ENCODE measurements at regions not wholly inside any gene's neighbourhood (a gene's known extent, or its start where the extent isn't known, plus 50 kb on each side); places are given as distances from the start of the nearest gene placed in this dataset.
A peak's percentile ranks its signal among the peaks of the same experiment; 100 is the strongest.

DNA sequence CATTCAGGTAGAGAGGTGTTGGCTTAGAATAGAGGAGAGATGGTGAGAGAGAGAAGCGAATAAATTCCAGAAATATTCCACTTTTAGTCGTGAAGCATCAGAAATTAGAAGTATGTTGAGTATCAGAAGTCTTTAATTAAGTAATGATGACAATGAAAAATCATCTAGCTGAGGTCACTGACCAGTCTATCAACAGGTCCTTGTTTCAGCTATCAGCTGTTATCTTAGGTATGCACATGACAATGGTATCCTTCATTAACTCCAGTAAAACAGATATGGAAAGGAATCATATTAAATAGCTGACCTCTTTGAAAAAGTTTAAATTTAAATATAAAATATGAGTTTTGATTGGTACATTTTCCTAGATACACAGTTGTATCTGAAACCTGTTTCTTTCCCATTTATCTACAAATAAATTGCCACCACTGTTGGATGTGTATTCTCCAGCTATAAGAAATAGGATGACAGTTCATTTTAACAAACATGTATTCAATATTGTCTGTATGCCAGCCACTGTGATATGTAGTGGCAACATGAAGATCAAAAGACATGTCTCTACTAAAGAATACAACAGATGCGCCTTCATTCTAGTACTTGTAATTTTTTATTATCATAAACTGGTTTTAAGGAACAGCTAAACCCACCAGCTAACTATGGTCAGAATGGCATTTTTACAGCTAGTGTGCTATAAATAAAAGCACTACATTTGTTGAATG, 424.2 kb upstream of the DCN start:
- no peaks in the 10 kb centered on the region for H3K36me3 ChIP-seq
- H3K9me3 ChIP-seq, result no peaks in the 10 kb centered on the region
- no peak overlapping the region for H3K4me3 ChIP-seq
- H3K27me3 ChIP-seq, result no peaks in the 10 kb centered on the region
- DNase-seq, result no peak

DNA sequence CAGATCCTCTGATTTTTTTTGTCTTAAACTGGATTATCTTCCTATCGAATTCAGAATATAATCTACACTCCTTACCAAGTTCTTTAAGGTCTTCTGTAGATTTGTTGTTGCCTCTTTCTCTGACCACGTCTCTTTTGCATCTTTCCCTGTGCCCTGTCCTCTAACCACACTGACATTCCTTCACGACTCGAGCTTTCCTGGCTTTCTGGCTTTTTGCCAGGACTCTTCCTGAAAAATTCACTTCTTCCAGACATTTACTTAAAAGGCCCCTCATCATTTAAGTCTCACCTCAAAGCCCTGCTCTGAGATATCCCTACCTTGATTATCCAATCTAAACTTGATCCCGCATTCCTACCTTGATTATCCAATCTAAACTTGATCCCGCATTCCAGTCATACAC, 422.3 kb upstream of the DCN start:
- Histone ChIP-seq H3K4me3 (no peak overlapping the region), H3K27me3 (no peaks in the 10 kb centered on the region), H3K36me3 (no peaks in the 10 kb centered on the region), H3K9me3 (no peaks in the 10 kb centered on the region)
- no peak for DNase-seq

DNA sequence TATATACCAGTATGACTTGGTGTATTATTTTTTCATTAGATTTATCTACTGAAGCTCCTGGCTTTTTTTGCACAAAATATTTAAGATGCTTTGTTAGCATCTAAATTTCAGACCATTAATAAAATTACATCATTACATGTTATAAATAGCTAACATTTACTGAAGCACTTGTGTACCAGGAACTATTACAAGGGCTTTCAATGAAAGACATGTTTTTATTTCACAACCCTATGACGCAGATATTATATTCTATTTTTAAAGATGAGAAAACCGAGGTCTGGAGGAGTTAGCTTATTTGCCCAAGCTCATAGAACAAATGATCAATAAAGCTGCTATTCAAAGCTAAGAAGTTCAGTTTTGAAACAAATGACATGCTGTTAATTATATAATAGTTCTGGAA, 420.4 kb upstream of the DCN start:
- Histone ChIP-seq H3K9me3 (no peaks in the 10 kb centered on the region), H3K27me3 (no peaks in the 10 kb centered on the region)
- DNase-seq, result no peak

DNA sequence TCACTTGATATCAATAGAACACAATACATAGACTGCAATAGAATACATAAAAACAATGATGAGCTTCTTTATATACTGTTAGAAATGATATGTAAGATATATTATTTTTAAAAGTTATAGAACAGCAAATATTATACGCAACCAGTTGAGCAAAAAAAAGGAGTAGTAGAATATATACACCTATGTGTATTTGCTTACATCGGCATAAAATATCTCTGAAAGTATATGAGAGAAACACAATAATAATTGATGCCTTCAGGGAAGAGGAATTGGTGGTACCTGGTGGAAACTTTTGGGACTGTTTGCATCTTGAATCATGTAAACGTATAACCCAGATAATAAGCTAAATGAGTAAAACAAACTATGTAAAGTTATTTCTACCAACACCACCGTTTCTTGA, 418.4 kb upstream of the DCN start:
- Histone ChIP-seq H3K36me3 (no peaks in the 10 kb centered on the region), H3K9me3 (no peaks in the 10 kb centered on the region), H3K27me3 (no peaks in the 10 kb centered on the region), H3K4me3 (no peak overlapping the region)
- no peak for DNase-seq

More for the DNA sequence above, 420.4 kb upstream of the DCN start:
- Histone ChIP-seq H3K36me3 (no peaks in the 10 kb centered on the region), H3K4me3 (no peak overlapping the region)

DNA sequence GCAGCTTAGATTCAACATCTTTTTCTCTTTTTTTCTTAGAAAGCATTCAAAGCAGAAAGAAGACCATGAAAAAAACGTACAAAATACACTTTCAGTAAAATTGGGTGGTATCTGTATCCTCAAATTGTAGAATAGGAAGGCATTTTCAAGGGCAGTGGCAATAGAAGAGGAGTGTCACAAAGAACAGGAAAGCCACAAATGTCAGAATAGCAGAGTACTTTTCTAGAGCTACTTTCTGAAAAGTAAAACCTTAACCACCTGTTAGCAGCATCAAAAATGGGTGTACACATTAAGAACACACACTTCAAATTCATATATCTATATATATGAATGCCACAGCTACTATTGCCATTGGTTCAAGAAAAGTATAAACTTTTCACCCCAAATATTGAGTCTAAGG, 412.1 kb upstream of the DCN start:
- Histone ChIP-seq H3K9me3 (no peaks in the 10 kb centered on the region), H3K36me3 (no peaks in the 10 kb centered on the region), H3K4me3 (no peak overlapping the region), H3K27me3 (no peaks in the 10 kb centered on the region; the same call in 1 of the 2 replicates)
- DNase-seq, result no peak

DNA sequence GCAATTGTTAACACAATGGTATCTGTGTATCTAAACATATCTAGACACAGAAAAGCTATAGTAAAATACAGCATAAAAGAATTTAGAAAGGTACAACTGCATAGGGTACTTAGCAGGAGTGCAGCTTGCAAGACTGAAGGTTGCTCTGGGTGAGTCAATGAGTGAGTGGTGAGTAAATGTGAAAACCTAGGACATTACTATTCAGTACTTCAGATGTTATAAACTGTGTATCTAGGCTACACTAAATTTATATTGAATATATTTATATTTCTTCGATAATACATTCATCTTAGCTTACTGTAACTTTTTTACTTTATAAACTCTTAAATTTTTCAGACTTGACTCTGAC, 409.0 kb upstream of the DCN start:
- Histone ChIP-seq H3K27me3 (no peaks in the 10 kb centered on the region; the same call in 1 of the 2 replicates), H3K36me3 (no peaks in the 10 kb centered on the region), H3K9me3 (no peaks in the 10 kb centered on the region), H3K4me3 (no peak overlapping the region)
- DNase-seq, result no peak

DNA sequence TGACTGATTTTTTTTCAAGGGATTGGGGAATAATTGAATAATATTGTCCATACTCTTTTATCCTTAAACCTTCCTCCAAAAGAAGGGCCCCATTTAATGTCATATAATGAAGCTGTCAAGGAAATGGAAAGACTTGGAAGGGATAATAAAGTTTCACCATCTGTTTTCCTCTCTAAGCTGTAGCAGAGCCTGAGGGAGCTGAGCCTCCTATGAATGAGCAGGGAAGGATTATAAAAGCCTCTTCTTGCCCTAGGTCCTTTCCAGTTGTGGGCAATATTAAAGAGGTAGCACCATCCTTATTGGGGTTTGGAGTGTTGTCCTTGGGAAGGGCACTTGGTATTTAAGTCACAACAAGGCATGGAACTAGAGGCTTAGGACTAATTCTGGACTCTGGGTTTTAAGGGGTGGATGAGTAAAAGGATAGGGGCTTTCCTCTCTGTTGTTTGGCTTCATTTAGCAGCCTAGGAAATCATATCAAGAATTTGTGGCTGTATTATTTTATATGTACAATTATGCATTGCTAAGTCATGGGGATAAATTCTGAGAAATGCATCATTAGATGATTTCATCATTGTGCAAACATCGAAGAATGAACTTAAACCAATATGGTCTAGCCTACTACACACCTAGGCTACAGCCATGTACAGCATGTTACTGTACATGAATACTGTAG, 408.5 kb upstream of the DCN start:
- DNase-seq, result no peak
- H3K36me3 ChIP-seq, result no peaks in the 10 kb centered on the region
- no peak overlapping the region for H3K4me3 ChIP-seq
- H3K27me3 ChIP-seq, result no peaks in the 10 kb centered on the region; the same call in 1 of the 2 replicates
- H3K9me3 ChIP-seq, result no peaks in the 10 kb centered on the region

DNA sequence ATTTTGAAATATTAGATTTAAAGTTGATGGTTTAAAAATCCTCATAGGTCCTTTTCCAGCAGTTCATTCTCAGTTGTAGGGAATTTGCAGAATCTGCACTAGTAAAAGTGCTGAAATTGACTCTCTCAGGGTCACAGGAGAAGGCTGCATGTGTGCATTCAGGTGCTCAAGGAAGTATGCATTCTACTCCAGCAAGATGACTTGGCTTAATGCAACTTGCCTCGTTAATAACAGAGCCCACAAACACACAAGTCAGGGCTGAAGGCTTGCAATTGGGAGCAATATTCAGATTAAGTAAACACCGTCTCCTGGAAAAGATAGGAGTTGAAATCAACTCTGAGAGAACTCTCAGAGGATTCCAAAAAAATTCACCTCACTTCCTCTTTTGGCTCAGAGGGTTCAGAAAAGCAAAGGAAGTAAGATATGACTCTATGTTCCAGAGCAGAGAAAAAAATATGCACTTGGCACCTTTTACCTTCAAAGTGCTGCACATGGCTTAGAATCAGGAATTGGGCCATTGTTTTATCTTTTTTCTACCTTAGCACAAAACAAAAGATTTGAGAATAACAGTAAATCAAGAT, 406.3 kb upstream of the DCN start:
- Histone ChIP-seq H3K9me3 (no peaks in the 10 kb centered on the region), H3K4me3 (no peak overlapping the region), H3K36me3 (no peaks in the 10 kb centered on the region), H3K27me3 (no peaks in the 10 kb centered on the region; the same call in 1 of the 2 replicates)
- DNase-seq, result no peak

DNA sequence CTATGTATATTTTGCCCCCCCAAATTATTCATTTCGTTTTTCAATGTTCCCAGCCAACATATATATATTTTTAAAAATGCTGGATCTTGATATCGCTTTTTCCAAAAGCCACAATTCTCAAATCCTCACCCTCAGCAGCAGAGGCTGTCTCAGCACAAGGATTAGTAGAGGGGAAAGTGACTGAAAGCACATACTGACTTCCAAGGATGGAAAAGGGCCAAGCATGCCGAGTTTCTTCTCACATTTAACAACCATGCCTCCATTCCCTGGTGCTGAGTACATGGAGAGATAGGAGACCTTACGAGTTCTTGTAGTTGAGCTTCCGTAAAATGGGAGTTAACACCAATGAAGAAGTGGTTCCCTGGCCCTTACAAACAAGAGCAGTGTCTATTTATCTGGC, 403.4 kb upstream of the DCN start:
- H3K9me3 ChIP-seq, result no peaks in the 10 kb centered on the region
- DNase-seq, result no peak

DNA sequence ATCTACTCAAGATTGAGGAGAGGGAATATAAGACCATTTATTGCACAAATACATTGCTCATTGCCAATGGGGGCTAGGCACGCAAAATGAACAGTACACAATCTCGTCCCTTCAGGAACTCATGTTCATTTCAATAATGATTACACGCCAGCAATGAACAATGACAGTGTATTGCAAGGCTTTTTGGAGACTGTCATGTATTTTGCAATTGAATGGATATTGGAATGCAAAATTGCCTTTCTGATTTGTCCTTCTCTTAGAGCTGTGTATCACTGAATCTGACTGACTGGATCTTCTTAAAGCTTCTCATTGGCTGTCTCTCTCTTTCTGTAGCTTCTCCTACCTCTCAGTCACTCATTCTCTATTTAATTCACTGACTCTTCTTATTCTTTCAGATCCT, 400.2 kb upstream of the DCN start:
- no peaks in the 10 kb centered on the region for H3K9me3 ChIP-seq
- no peaks in the 10 kb centered on the region for H3K36me3 ChIP-seq
- DNase-seq, result no peak

More for the DNA sequence above, 403.4 kb upstream of the DCN start:
- Histone ChIP-seq H3K27me3 (no peaks in the 10 kb centered on the region), H3K36me3 (no peaks in the 10 kb centered on the region), H3K4me3 (no peak overlapping the region)

DNA sequence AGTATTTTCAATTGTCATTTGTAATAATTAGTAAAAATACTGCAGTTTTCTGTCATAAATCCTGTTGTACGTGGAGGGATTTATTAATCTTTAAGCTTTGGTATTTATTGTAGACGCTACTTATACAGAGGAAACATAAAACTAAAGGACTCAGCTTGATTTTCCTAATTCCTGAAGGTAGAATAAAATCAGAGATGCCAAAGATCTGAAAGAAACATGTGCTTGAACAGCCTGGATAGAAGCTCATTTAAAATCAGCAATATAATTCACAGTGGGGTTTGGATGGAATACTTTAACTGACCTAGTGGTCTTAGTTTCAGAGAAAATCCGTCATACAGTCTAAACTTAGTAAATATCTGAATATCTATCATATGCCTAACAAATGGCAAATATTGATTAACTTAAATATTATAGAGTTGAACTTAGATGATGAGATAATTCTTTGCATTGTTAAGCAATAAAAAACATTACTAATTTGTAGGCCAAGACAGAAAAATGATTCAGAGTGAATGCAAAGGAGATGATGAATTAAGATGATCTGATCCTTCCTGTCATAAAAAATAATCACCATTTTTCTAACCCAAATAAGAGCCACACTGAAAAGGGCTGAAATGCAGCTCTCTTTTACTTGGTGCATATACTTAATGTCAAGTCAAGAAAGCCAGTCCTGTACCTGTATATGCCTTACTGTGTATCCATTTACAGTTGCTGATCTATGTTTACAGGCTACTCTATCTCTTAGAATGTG, 397.1 kb upstream of the DCN start:
- Histone ChIP-seq H3K9me3 (no peaks in the 10 kb centered on the region), H3K36me3 (no peaks in the 10 kb centered on the region), H3K27me3 (no peaks in the 10 kb centered on the region), H3K4me3 (no peak overlapping the region)
- no peak for DNase-seq

More for the DNA sequence above, 400.2 kb upstream of the DCN start:
- no peak overlapping the region for H3K4me3 ChIP-seq
- no peaks in the 10 kb centered on the region for H3K27me3 ChIP-seq

DNA sequence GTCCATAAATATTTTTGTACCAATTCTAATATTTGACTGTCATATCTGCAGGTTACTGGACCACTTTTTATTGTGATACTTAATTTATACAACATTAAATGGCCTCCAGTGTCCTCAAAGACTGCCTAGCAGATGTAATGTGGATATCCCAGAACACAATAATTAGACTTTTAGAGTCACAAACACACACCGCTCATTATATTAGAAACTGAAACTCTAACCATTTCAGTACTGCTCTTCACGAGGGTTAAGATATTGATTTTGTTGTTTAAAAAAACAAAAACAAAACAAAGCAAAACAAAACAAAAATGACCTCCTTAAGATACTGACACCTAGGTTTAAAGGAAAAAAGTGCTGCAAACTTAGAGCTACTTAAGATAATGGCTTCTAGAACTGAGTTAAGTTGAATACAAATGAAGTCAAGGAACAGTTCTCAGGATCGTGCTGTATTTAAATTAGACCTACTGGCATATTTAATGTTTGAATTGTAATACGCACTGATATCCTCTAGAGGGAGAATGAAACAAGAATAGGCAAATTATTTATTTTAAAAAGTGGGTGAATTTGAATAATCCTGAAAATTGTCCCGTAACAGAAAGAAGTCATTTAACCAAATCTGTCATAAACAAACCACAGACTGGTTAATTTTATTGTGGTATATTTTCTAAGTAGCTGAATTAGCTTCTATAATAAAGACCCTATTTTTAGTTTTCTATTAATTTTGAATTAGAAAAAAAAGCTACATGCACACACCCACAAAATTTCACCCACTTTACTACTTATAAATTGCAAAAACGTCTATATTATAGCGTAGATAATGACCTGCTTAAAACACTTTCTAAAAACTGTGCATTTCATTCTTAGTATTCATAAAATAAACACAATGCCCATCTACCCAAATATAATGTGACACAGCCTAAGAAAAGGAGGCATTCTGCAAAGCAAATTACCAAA, 395.2 kb upstream of the DCN start:
- no peak for DNase-seq
- no peaks in the 10 kb centered on the region for H3K9me3 ChIP-seq
- no peaks in the 10 kb centered on the region for H3K36me3 ChIP-seq
- H3K4me3 ChIP-seq, result peak overlapping the region; percentile 33
- H3K27me3 ChIP-seq, result no peaks in the 10 kb centered on the region

DNA sequence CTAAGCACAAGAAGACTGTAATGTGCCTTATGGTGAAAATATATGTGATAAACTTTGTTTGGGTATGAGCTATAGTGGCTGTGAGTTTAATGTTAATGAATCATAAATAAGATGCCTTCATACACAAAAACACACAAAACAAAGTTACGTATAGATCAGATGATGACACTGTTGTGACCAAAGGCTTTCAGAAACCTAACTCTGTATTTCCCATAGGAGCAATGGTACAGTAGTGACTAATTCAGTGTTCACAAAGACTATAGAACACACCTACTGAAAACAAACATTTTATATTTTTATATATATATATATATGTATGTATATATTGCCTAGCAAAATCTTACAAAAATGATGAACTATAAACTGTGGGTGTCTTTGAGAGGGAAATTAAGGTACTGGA, 393.8 kb upstream of the DCN start:
- Histone ChIP-seq H3K27me3 (no peaks in the 10 kb centered on the region), H3K4me3 (no peak overlapping the region), H3K9me3 (no peaks in the 10 kb centered on the region), H3K36me3 (no peaks in the 10 kb centered on the region)
- DNase-seq, result no peak

DNA sequence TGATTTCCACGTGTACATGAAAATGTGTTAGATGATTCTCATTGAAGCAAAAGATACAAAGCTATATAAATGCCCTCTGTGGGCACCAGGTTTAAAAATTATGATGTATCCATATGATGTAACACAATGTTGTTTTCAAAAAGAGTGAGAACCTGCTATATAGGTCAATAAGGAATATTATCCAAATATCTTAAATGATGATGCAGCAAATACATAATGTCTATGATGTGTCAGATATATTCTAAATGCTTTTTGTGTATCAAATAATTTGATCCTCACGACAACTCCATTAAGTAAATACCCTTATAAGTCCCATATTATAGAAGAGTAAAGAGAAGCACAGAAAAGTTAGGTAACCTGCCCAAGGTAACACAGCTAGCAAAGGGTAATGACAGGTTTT, 393.0 kb upstream of the DCN start:
- Histone ChIP-seq H3K4me3 (no peak overlapping the region), H3K27me3 (no peaks in the 10 kb centered on the region)
- no peak for DNase-seq

DNA sequence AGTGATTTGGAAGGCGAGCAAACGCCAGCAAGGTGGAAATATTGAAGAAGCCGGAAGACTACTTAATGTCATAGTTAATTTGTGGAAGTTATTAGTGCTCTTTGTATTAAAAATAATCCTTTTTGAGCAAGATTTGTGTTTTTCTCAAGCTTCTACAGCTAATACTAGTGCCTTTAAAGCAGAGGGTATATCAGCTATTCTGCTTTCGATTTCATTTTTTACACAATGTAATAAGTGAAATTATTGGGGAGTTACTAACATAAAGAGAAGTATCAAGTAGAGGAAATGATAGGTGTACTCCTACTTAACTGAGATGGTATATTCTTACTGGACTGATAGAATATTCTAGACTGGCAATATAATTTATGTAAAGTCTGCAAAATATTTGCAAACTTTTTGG, 392.4 kb upstream of the DCN start:
- no peaks in the 10 kb centered on the region for H3K36me3 ChIP-seq
- no peak overlapping the region for H3K4me3 ChIP-seq
- H3K27me3 ChIP-seq, result no peaks in the 10 kb centered on the region
- no peak for DNase-seq
- no peaks in the 10 kb centered on the region for H3K9me3 ChIP-seq

More for the DNA sequence above, 393.0 kb upstream of the DCN start:
- Histone ChIP-seq H3K9me3 (no peaks in the 10 kb centered on the region), H3K36me3 (no peaks in the 10 kb centered on the region)

DNA sequence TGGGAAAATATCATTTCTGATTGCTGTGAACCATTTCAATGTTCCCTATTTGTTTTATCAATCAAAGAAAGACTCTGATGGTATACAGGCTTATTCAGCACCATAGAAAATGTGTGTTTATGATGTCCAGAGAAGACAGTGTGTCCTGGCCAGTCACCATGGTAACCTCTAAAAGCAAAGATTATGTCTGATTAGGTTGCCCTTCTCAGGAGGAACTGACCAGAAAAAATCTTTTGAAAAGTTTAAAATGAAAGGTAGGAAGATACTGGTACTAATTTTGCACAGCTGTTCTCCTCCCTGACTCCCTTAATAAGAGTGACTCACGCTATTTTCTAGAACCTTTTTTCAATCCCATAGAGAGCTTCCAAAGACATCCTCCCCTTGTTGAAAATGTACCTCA, 391.8 kb upstream of the DCN start:
- no peak for DNase-seq

More for the DNA sequence above, 391.8 kb upstream of the DCN start:
- Histone ChIP-seq H3K4me3 (no peak overlapping the region), H3K36me3 (no peaks in the 10 kb centered on the region), H3K9me3 (no peaks in the 10 kb centered on the region), H3K27me3 (no peaks in the 10 kb centered on the region)

Data from MG63 (cell line).